ENCODE measurements at regions not wholly inside any gene's neighbourhood (a gene's known extent, or its start where the extent isn't known, plus 50 kb on each side); places are given as distances from the start of the nearest gene placed in this dataset.

DNA sequence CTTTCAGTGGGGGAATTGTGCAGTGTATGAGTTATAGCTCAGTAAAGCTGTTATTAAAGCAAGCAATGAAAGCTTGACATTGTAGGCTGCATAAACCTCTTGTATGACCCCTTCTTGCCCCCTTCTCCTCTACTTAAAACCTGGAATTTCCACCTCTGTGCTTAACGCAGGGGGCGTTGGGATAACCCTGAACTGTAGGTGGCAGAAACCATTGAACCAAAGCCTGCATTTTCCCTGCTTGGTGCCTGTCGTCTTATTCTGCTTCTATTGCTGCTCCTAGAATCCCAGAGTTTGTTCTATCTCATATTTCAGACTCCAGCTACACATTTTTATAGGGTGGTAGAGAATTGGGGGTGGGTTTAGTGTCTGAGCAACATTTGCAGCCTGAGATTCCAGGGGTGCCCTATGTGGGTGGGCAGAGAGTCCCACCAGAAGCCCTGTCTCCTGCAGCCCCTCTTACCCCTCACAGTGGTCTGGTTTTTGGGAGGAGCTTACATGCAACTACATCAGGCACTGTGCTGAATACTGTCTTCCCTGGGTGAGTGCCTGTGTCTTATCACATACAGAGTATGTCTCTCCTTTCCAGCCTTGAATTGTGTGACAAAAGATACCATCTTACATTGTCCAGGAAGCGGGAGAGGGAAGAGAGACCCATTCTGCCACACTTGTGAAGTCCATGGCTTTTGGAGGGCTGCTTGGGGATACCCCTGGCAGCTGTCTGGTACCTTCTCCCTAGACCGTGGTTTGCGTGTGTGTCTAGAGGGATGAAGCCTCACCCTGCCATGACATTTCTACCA lies 407.7 kb upstream of the EEF2KMT start:
- TF ChIP-seq ZNF565 (CRISPR knock-in tag; conservative IDR thresholded peaks at IDR 0.05; ENCODE audit: low read depth) (no peak), OSR1 (CRISPR knock-in tag; IDR thresholded peaks at IDR 0.05) (no peak), ZFP3 (CRISPR knock-in tag; IDR thresholded peaks at IDR 0.05) (no peak), TCF4 (CRISPR knock-in tag; IDR thresholded peaks at IDR 0.05; ENCODE audit: borderline replicate concordance) (no peak), ZNF8 (CRISPR knock-in tag; IDR thresholded peaks at IDR 0.05) (no peak), TOX (CRISPR knock-in tag; IDR thresholded peaks at IDR 0.05; ENCODE audit: borderline replicate concordance) (no peak), ZFP30 (CRISPR knock-in tag; IDR thresholded peaks at IDR 0.05) (no peak), ZC3H10 (CRISPR knock-in tag; IDR thresholded peaks at IDR 0.05) (no peak), SNAI2 (CRISPR knock-in tag; IDR thresholded peaks at IDR 0.05) (no peak), ARNTL (CRISPR knock-in tag; IDR thresholded peaks at IDR 0.05; ENCODE audit: borderline replicate concordance, low read depth) (no peak), BACH2 (CRISPR knock-in tag; IDR thresholded peaks at IDR 0.05; ENCODE audit: borderline replicate concordance) (no peak), RARB (CRISPR knock-in tag; IDR thresholded peaks at IDR 0.05) (no peak)
- TF ChIP-seq, protein P1, sequence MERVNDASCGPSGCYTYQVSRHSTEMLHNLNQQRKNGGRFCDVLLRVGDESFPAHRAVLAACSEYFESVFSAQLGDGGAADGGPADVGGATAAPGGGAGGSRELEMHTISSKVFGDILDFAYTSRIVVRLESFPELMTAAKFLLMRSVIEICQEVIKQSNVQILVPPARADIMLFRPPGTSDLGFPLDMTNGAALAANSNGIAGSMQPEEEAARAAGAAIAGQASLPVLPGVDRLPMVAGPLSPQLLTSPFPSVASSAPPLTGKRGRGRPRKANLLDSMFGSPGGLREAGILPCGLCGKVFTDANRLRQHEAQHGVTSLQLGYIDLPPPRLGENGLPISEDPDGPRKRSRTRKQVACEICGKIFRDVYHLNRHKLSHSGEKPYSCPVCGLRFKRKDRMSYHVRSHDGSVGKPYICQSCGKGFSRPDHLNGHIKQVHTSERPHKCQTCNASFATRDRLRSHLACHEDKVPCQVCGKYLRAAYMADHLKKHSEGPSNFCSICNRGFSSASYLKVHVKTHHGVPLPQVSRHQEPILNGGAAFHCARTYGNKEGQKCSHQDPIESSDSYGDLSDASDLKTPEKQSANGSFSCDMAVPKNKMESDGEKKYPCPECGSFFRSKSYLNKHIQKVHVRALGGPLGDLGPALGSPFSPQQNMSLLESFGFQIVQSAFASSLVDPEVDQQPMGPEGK (CRISPR knock-in tag; IDR thresholded peaks at IDR 0.05; ENCODE audit: borderline replicate concordance) = no peak
- TF ChIP-seq, protein P2, sequence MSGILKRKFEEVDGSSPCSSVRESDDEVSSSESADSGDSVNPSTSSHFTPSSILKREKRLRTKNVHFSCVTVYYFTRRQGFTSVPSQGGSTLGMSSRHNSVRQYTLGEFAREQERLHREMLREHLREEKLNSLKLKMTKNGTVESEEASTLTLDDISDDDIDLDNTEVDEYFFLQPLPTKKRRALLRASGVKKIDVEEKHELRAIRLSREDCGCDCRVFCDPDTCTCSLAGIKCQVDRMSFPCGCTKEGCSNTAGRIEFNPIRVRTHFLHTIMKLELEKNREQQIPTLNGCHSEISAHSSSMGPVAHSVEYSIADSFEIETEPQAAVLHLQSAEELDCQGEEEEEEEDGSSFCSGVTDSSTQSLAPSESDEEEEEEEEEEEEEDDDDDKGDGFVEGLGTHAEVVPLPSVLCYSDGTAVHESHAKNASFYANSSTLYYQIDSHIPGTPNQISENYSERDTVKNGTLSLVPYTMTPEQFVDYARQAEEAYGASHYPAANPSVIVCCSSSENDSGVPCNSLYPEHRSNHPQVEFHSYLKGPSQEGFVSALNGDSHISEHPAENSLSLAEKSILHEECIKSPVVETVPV (CRISPR knock-in tag; IDR thresholded peaks at IDR 0.05) = no peak

Measured in SK-N-SH treated with all-trans-retinoic acid at 6 μM for 48 hours (cell line).